Stimulated activated CD8-positive, alpha-beta memory T cell treated with anti-CD3 and anti-CD28 coated beads, Interleukin-7, amount 100 ng/mL, for 48 hours (primary cell): ENCODE measurements at regions not wholly inside any gene's neighbourhood (a gene's known extent, or its start where the extent isn't known, plus 50 kb on each side); places are given as distances from the start of the nearest gene placed in this dataset.

Source experiments
- DNase-seq, 2 donors: peaks; one replicate each; pipeline ENCODE4 v3.0.0-alpha.2; 2020; ENCODE audit warnings: low read depth in 1 of 2; ENCODE audit errors: extremely low read depth in 1 of 2

- DNase-seq, result no peak
These were observed 128.8 kb upstream of the TMEM132C start for GRCh38 chr12:128138125-128138524.

DNA sequence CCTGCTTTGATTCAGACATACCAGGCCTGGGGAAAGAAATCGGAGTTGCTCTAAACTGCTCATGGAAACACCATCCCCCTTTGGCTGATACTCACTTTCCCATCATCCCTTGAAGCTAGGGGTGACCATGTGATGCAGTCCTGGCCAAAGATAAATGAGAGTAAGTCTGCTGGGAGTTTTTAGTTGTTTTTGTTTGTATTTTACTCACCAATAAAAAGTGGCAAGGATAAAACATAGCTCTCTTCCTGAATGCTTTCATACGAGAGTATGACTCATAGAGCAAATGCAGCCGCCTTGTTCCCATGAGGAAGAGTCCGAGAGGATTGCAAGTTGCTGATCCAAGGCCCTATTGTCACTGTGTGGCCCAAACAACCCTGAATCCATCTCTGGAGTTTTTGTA is 126.4 kb upstream of the TMEM132C start:
- no peak for DNase-seq

GRCh38 chr12:128150961-128151360 is 116.0 kb upstream of the TMEM132C start:
- no peak for DNase-seq

DNA sequence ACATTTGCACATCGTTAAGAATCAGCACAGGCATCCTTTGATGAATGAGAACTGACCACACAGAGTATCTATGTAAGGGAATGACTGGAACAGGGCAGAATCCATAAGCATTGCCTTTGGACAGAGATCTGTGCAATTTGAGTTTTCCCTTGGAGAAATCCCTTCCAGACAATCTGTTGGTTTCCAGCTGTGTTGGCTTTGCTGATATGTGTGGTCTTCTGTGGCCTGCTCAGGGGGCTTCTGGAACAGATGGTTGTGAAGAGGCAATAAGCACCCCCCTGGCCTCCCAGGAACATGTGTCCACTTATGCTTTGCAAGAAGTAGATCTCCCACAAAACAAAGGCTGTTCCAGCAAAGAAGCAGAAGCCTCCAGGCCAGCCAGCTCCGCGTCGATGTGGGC is 111.4 kb upstream of the TMEM132C start:
- no peak for DNase-seq

DNA sequence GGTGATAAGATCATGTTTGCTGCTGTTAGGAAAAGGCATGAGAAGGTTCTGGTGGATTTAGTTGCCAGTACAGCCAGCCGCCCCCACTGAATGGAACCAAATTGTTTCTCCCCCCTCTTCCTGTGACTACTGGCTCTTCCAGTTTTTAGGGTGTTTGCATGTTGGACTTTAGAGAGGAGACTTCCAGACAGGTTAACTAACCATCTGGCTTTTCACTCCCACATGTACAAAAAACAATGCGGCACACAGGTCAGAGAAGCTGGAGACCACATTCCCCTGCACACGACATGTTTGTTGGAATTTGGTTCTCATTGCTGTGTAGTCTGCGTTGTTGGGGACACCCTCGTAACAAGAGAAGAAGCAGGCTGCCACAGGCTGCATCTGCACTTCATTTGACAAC is 103.9 kb upstream of the TMEM132C start:
- DNase-seq, result no peak

- no peak for DNase-seq
These were observed 102.4 kb upstream of the TMEM132C start for GRCh38 chr12:128164533-128164932.

DNA sequence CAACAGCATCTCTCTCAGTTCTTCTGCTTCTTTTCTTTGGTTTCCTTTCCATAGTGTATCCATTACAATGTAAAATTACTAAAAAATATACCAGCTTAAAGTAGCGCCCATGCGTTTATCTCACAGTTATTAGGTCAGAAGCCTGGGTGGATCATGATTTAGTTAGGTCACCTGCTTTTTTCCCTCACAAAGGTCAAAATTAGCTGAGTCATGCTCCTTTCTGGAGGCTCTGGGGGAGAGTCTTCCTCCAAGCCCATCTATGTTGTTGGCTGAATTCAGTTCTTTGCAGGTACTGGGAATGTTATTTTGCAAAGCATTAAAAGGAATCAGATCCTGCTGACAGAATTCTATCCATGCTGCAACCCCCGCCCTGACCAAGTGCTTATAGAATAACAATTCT is 101.6 kb upstream of the TMEM132C start:
- DNase-seq, result no peak

DNA sequence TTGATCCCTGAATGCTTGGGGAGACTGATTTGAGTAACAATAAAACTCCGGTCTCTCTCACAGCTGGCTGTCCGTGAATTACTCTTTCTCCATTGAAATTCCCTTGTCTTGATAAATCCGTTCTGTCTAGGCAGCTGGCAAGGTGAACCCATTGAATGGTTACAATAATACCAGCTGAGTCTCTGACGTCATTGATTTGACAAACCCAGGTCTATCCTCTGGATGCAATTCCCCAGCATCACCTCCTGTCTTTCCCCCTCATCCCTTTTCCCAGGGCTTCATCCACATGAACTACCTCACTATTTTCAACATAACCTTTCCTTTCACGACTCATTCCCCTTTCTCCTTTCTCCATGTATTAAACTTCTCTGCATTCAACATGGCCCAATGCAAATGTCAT is 98.7 kb upstream of the TMEM132C start:
- no peak for DNase-seq

GRCh38 chr12:128170181-128170580 is 96.8 kb upstream of the TMEM132C start:
- no peak for DNase-seq

DNA sequence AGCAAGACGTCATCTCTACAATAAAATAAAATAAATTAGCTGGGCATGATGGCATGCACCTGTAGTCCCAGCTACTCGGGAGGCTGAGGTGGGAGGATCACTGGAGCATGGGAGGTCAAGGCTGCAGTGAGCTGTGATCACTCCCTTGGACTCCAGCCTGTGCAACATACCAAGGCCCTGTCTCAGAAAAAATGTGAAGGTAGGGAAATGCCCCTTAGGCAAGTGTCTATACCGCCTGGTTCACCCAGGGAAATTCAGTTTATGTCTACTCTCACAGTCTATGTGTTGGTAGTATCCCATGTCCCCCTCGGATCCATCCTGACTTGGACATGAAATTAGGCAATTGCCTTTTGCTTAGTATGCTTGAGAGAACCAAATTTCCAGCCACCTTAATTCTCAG is 88.4 kb upstream of the TMEM132C start:
- no peak for DNase-seq

DNA sequence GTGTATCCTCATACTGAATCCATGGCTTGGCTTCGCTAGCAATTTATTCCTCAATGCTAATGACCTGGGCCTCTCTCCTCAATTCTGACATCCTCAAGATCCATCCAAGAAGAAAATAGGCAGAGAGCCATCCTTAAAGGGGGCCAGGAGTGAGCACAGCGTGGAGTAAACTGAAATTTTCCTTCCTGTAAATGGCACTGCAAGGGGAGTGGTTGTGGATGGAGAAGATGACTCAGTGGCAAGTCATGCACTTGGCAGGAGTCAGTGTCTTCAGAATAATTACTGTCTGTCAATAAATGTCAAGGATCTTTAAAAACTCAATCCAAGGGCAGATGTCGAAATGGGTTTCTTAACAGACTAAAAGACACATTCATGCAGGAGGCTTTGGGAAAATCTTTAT is 88.0 kb upstream of the TMEM132C start:
- no peak for DNase-seq

DNA sequence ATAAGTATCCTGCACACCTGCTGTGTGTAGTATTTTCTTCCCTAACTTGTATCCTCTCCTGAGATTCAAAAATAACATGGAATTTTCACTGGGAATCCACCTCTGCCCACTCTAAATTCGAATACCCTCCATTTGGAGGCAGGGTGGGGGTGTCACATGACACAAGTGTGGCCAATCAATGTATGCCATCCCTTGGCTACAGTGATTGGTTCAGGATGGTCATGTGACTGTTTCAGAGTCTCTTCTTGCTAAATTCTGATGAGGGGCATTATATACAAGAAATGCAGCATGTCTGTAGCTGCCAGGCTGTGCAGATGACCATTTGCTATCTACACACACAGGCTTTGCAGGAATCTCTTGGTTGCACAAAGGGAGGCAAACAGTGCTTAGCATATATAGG is 86.8 kb upstream of the TMEM132C start:
- no peak for DNase-seq

- no peak for DNase-seq
These were observed 76.9 kb upstream of the TMEM132C start for GRCh38 chr12:128190052-128190451.

DNA sequence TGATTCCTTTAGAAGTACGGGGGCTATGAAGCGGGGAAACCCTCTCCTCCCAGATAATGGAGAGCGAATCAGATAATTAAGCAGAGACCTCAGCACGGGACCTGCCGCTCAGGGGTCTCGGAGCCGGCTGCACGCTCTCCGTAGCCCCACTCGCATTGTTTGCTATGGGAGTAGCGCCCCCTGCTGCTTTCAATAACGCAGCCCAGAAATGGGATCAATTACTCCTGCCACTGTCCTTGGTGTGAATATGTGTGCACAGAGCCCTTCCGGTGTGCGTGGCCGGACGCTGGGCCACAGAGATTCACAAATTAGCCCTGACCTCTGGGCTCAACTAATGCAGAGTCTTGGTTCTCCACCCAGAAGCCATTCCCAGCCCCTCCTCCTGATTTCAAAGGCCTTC is 76.4 kb upstream of the TMEM132C start:
- no peak for DNase-seq

GRCh38 chr12:128191380-128191779 is 75.6 kb upstream of the TMEM132C start:
- DNase-seq, result no peak

GRCh38 chr12:128204711-128205110 is 62.3 kb upstream of the TMEM132C start:
- no peak for DNase-seq

DNA sequence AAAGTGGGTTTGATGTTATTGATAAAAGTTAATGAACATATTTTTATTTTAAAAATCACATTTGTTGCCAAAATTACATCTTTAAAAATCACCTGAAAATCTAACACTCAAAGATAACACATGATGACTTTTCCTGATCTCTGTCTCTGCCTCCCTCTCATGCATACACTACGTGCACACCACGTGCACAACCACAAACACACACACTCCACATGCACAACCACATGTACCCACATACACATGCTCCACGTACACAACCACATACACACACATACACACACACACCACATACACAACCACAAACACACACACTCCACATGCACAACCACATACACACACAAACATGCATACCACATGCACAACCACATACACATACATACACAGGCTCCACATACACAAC is 61.8 kb upstream of the TMEM132C start:
- DNase-seq, result no peak

- DNase-seq, result no peak
These were observed 61.2 kb upstream of the TMEM132C start for GRCh38 chr12:128205758-128206157.
